B cell (primary cell): ENCODE measurements at regions not wholly inside any gene's neighbourhood (a gene's known extent, or its start where the extent isn't known, plus 50 kb on each side); places are given as distances from the start of the nearest gene placed in this dataset.

Experiments
- ATAC-seq: fragments of 200-7000 bp; cut with Tn5 transposase; one replicate; pipeline ENCODE4 v1.10.0; 2021; ENCODE audit warnings: low read depth, mild to moderate bottlenecking, moderate number of reproducible peaks, moderate library complexity
- CTCF ChIA-PET: fragments of 350-600 bp; sonication (Branson Sonifier 250); formaldehyde crosslinking; loops from one replicate; lab custom pipeline; 2021; ENCODE audit warnings: antibody characterized with exemption, inconsistent platforms; lab: Charles Lee
- POLR2A ChIA-PET: fragments of 350-600 bp; sonication (Branson Sonifier 250); formaldehyde crosslinking; loops from one replicate; lab custom pipeline; 2021; ENCODE audit warnings: antibody characterized with exemption; lab: Charles Lee
- DNase-seq: peaks from one replicate; pipeline ENCODE4 v3.0.0; 2013
- H2AFZ ChIP-seq: 2 replicates; pipeline ENCODE4 v1.6.1; 2012; ENCODE audit warnings: mild to moderate bottlenecking, low read depth, low read length; ENCODE audit not compliant: insufficient read depth, poor library complexity, severe bottlenecking
- H3K27ac ChIP-seq, 2 donors: 1 replicate in 1 of 2; 2 replicates in 1 of 2; pipeline ENCODE4 v1.5.1; 2012 to 2013; ENCODE audit warnings: low read length in 2 of 2, mild to moderate bottlenecking in 2 of 2, moderate library complexity in 1 of 2
- H3K27me3 ChIP-seq, 4 experiments: fragments of 200-600 bp in 1 of 4; sonication (generic) in 1 of 4; replicated peaks in 1 of 4; 1 replicate in 2 of 4; 2 replicates in 2 of 4; pipeline versions ENCODE4 v1.6.1 to v1.7.0; 2013 to 2016; ENCODE audit warnings: low read length in 3 of 4, mild to moderate bottlenecking in 2 of 4, mixed read lengths in 1 of 4, moderate library complexity in 1 of 4; ENCODE audit not compliant: insufficient read depth in 4 of 4, control insufficient read depth in 3 of 4; ENCODE audit errors: control extremely low read depth in 1 of 4
- H3K36me3 ChIP-seq, 2 experiments: replicated peaks in 1 of 2; 1 replicate in 1 of 2; 2 replicates in 1 of 2; pipeline versions ENCODE4 v1.6.1 to v1.7.1; 2013; ENCODE audit warnings: low read length in 1 of 2; ENCODE audit not compliant: insufficient read depth in 2 of 2, control insufficient read depth in 1 of 2; ENCODE audit errors: control extremely low read depth in 1 of 2, extremely low read depth in 1 of 2
- H3K4me1 ChIP-seq, 2 donors: fragments of 200-600 bp in 1 of 2; sonication (generic) in 1 of 2; 1 replicate in 1 of 2; 2 replicates in 1 of 2; pipeline versions ENCODE4 v1.5.1 to v1.6.1; 2013 to 2017; ENCODE audit warnings: low read length in 2 of 2; ENCODE audit not compliant: control insufficient read depth in 2 of 2, insufficient read depth in 2 of 2
- H3K4me2 ChIP-seq: replicated peaks from 2 replicates; pipeline ENCODE3; 2012; ENCODE audit warnings: mild to moderate bottlenecking, low read depth, low read length; ENCODE audit not compliant: poor library complexity, severe bottlenecking
- H3K4me3 ChIP-seq, 5 experiments: fragments of 200-600 bp in 1 of 5; sonication (generic) in 1 of 5; 1 replicate in 3 of 5; 2 replicates in 2 of 5; pipeline versions ENCODE4 v1.5.1 to v1.7.0; 2011 to 2016; ENCODE audit warnings: low read length in 4 of 5, mild to moderate bottlenecking in 4 of 5, low read depth in 2 of 5, control low read depth in 1 of 5, moderate library complexity in 1 of 5; ENCODE audit not compliant: insufficient read depth in 1 of 5; ENCODE audit errors: control extremely low read depth in 1 of 5, extremely low read depth in 1 of 5
- H3K79me2 ChIP-seq: fragments of 200-600 bp; sonication (generic); one replicate; pipeline ENCODE4 v1.6.0; 2016; ENCODE audit warnings: low read length; ENCODE audit not compliant: control insufficient read depth, insufficient read depth
- H3K9ac ChIP-seq: fragments of 200-600 bp; sonication (generic); 2 replicates; pipeline ENCODE4 v1.6.1; 2017; ENCODE audit warnings: mild to moderate bottlenecking, low read length, moderate library complexity
- H3K9me3 ChIP-seq, 3 donors: one replicate each; pipeline versions ENCODE4 v1.6.1 to v1.7.1; 2013; ENCODE audit warnings: low read length in 2 of 3; ENCODE audit not compliant: control insufficient read depth in 2 of 3, insufficient read depth in 1 of 3; ENCODE audit errors: control extremely low read depth in 1 of 3
- H4K20me1 ChIP-seq: 2 replicates; pipeline ENCODE4 v1.6.0; 2012; ENCODE audit warnings: mild to moderate bottlenecking, low read length; ENCODE audit not compliant: insufficient read depth, control insufficient read depth, poor library complexity, severe bottlenecking
- H3K27ac Mint-ChIP-seq: one replicate; pipeline ENCODE4 v1.8.0; 2021; ENCODE audit warnings: mixed read lengths
- H3K27me3 Mint-ChIP-seq: one replicate; pipeline ENCODE4 v1.8.0; 2021; ENCODE audit warnings: mixed read lengths
- H3K4me1 Mint-ChIP-seq: one replicate; pipeline ENCODE4 v1.8.0; 2021; ENCODE audit warnings: mixed read lengths
- H3K4me3 Mint-ChIP-seq: one replicate; pipeline ENCODE4 v1.8.0; 2021; ENCODE audit warnings: mixed read lengths
- H3K9me3 Mint-ChIP-seq: one replicate; pipeline ENCODE4 v1.8.0; 2022; ENCODE audit warnings: mixed read lengths; ENCODE audit not compliant: insufficient read depth
- CTCF ChIP-seq: fragments of 200-600 bp; IDR thresholded peaks from one replicate; pipeline ENCODE4 v1.8.0; 2022; ENCODE audit warnings: antibody characterized with exemption, mild to moderate bottlenecking
- EZH2 ChIP-seq: IDR thresholded peaks from 2 replicates; pipeline ENCODE4 v1.6.1; 2012; ENCODE audit warnings: borderline replicate concordance, low read depth, mild to moderate bottlenecking, moderate library complexity, low read length; ENCODE audit not compliant: insufficient read depth, poor library complexity, severe bottlenecking
- WGBS: methylation state at CpG from one replicate; pipeline ENCODE4 v1.1.5; 2013; ENCODE audit warnings: missing lambda C conversion rate; ENCODE audit not compliant: insufficient coverage; 5-methylcytosine and 5-hydroxymethylcytosine counted together
- intact Hi-C: fragments of 100-400 bp; cut with micrococcal nuclease; formaldehyde crosslinking; loops from one replicate; pipeline ENCODE4 v1.10.0; 2022

DNA sequence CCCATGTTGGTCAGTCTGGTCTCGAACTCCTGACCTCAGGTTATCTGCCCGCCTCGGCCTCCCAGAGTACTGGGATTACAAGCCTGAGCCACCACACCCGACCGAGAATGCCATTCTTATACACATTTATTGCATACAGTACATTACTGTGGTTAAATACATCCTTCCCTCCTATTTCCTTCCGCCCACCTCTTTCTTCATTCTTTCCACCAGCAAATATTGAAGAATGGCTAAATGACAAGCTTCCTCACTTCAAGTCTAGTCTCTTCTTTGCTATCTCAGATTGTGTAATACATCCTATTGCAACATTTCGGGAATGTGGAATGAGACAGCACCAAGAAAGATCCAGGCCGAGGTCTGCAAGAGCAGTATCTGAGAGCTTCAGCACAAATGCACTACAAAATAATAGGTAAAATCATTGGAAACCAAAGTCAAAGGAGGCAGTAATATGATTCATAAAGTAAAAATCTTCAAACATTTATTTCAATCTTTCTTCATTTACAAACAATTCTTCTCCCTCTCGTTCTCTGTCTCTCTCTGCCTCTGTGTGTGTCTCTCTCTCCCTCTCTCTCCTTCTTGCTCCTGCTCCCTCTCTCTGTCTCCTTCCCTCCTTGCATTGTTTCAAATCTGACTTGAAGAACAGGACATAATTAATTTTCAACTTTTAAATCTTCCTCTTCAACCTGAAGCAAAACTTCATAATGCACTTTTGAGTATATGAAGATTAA is 94.7 kb upstream of the TGFBR2 start:
- no peak for TF ChIP-seq EZH2
- no peak for TF ChIP-seq CTCF
- no peaks in the 10 kb centered on the region for H3K79me2 ChIP-seq
- no peaks in the 10 kb centered on the region for H3K9me3 Mint-ChIP-seq
- H2AFZ ChIP-seq, result no peak overlapping the region
- H3K27me3 Mint-ChIP-seq, result no peaks in the 10 kb centered on the region
- no peaks in the 10 kb centered on the region for H3K27me3 ChIP-seq
- no peak overlapping the region for H3K4me2 ChIP-seq
- CTCF ChIA-PET, result no interaction called here
- H3K9me3 ChIP-seq, result no peaks in the 10 kb centered on the region
- H3K4me3 Mint-ChIP-seq, result no peak overlapping the region
- H3K4me3 ChIP-seq, result no peak overlapping the region
- intact Hi-C loops, result no loop called here
- H3K4me1 Mint-ChIP-seq, result peaks cover 15% of the 10 kb centered on the region
- no peaks in the 10 kb centered on the region for H3K4me1 ChIP-seq
- ATAC-seq (no peak), DNase-seq (no peak)
- no peak overlapping the region for H3K27ac ChIP-seq
- H4K20me1 ChIP-seq, result no peaks in the 10 kb centered on the region
- no peak overlapping the region for H3K9ac ChIP-seq
- WGBS, result 93% methylated on average over 7 of the region's 9 CpGs
- no peaks in the 10 kb centered on the region for H3K36me3 ChIP-seq
- H3K27ac Mint-ChIP-seq, result no peak overlapping the region
- POLR2A ChIA-PET, result no interaction called here

DNA sequence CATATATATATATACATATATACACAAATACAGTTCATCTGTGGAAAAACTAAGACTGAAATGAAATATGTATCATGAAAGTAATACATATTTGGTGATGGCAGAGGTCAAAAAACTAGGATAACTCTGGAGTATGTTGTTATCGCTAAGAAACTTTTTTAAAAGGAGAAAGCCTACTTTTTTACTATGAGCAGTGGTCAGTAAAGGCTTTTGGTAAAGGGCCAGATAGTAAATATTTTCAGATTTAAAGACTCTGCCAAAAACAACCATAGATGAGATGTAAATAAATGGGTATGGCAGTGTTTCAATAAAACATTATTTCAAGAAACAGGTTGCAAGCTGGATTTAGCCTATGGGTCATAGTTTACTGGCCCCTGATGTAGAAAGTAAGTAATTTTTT is 93.8 kb upstream of the TGFBR2 start:
- no peak overlapping the region for H2AFZ ChIP-seq
- no peak overlapping the region for H3K4me3 ChIP-seq
- H3K27me3 ChIP-seq, result no peaks in the 10 kb centered on the region
- no CpG with 5 or more reads among the region's 1 CpG for WGBS
- H3K9me3 ChIP-seq, result peaks cover 0 to 4% (median 0%) of the 10 kb centered on the region in 3 donors
- ChIA-PET POLR2A (no interaction called here), CTCF (no interaction called here)
- H3K27ac Mint-ChIP-seq, result no peak overlapping the region
- DNase-seq (no peak), ATAC-seq (no peak)
- TF ChIP-seq EZH2, result no peak
- no peak for TF ChIP-seq CTCF
- intact Hi-C loops, result no loop called here
- H3K36me3 ChIP-seq, result no peaks in the 10 kb centered on the region
- no peaks in the 10 kb centered on the region for H3K9me3 Mint-ChIP-seq
- H3K4me3 Mint-ChIP-seq, result no peak overlapping the region
- H4K20me1 ChIP-seq, result no peaks in the 10 kb centered on the region
- no peaks in the 10 kb centered on the region for H3K4me1 ChIP-seq
- H3K9ac ChIP-seq, result no peak overlapping the region
- no peak overlapping the region for H3K27ac ChIP-seq
- no peaks in the 10 kb centered on the region for H3K27me3 Mint-ChIP-seq
- peaks cover 15% of the 10 kb centered on the region for H3K4me1 Mint-ChIP-seq
- H3K4me2 ChIP-seq, result no peak overlapping the region
- H3K79me2 ChIP-seq, result no peaks in the 10 kb centered on the region
